HepG2 (cell line): ENCODE measurements at regions not wholly inside any gene's neighbourhood (a gene's known extent, or its start where the extent isn't known, plus 50 kb on each side); places are given as distances from the start of the nearest gene placed in this dataset.

ENCODE experiments used
- ATAC-seq: fragments of 200-7000 bp; cut with Tn5 transposase; 3 replicates; pipeline ENCODE4 v1.9.1; 2020; ENCODE audit warnings: mild to moderate bottlenecking, moderate library complexity
- BruUV-seq: library from RNA; stranded (reverse); fragments of 400-500 nt; replicated peaks from 2 replicates; lab custom pipeline; 2021; lab: Mats Ljungman, UMichigan
- CTCF ChIA-PET: fragments of 300-600 bp; formaldehyde crosslinking; extraction: SDS; loops from one replicate; lab custom pipeline; 2021; ENCODE audit warnings: low total read pairs, inconsistent platforms, low intra/inter-chr PET ratio; lab: Yijun Ruan, JAX
- POLR2A ChIA-PET: fragments of 350-600 bp; sonication (Branson Sonifier 250); formaldehyde crosslinking; loops from one replicate; lab custom pipeline; 2020; ENCODE audit warnings: antibody characterized with exemption, inconsistent platforms; lab: Yijun Ruan, JAX
- DNase-seq: peaks from one replicate; pipeline ENCODE4 v3.0.0-alpha.2; 2015; ENCODE audit warnings: low spot score
- FAIRE-seq: peaks from 3 replicates; lab custom pipeline; 2011; peaks lifted over from hg19 to GRCh38; lab: Jason Lieb, UNC
- H2AFZ ChIP-seq: one replicate; pipeline ENCODE4 v1.6.1; 2011; ENCODE audit warnings: low read length, inconsistent platforms
- H3K27ac ChIP-seq: fragments of 300-600 bp; 3 replicates; pipeline ENCODE4 v1.8.0; 2011; ENCODE audit warnings: mixed run types, mild to moderate bottlenecking, mixed read lengths, low read length, inconsistent platforms; ENCODE audit not compliant: insufficient read depth; ENCODE audit errors: extremely low read length
- H3K27me3 ChIP-seq, 2 experiments: fragments of 200-600 bp in 1 of 2; 2 replicates in 1 of 2; 3 replicates in 1 of 2; pipeline versions ENCODE4 v1.6.0 to v1.8.0; 2011; ENCODE audit warnings: low read length in 2 of 2, mild to moderate bottlenecking in 2 of 2, moderate library complexity in 2 of 2, inconsistent platforms in 1 of 2; ENCODE audit not compliant: insufficient read depth in 2 of 2, control insufficient read depth in 1 of 2
- H3K36me3 ChIP-seq, 2 experiments: fragments of 200-600 bp in 1 of 2; replicated peaks in 1 of 2; 2 replicates in 1 of 2; 3 replicates in 1 of 2; pipeline versions ENCODE4 v1.5.1 to v1.8.0; 2011; ENCODE audit warnings: low read length in 2 of 2, inconsistent platforms in 1 of 2; ENCODE audit not compliant: insufficient read depth in 2 of 2, control insufficient read depth in 1 of 2
- H3K4me1 ChIP-seq: 2 replicates; pipeline ENCODE4 v1.5.1; 2012; ENCODE audit warnings: low read length, inconsistent platforms; ENCODE audit not compliant: insufficient read depth
- H3K4me2 ChIP-seq: 2 replicates; pipeline ENCODE4 v1.6.0; 2011; ENCODE audit warnings: low read depth, low read length, inconsistent platforms
- H3K4me3 ChIP-seq, 3 experiments: fragments of 200-600 bp in 1 of 3; sonication (generic), shearing (Covaris generic) in 1 of 3; replicated peaks in 1 of 3; 2 replicates each; pipeline ENCODE4 v1.5.1; 2011 to 2016; ENCODE audit warnings: low read length in 3 of 3, inconsistent platforms in 2 of 3, low read depth in 2 of 3, mild to moderate bottlenecking in 2 of 3, control low read depth in 1 of 3, mixed read lengths in 1 of 3; ENCODE audit not compliant: insufficient read depth in 1 of 3
- H3K79me2 ChIP-seq: one replicate; pipeline ENCODE4 v1.6.1; 2011; ENCODE audit warnings: low read length, inconsistent platforms; ENCODE audit not compliant: insufficient read depth
- H3K9ac ChIP-seq: 2 replicates; pipeline ENCODE4 v1.6.0; 2011; ENCODE audit warnings: mild to moderate bottlenecking, low read depth, low read length, inconsistent platforms; ENCODE audit not compliant: insufficient read depth
- H3K9me3 ChIP-seq: 2 replicates; pipeline ENCODE4 v1.5.1; 2012; ENCODE audit warnings: mild to moderate bottlenecking, low read length
- H4K20me1 ChIP-seq: 2 replicates; pipeline ENCODE4 v1.6.0; 2011; ENCODE audit warnings: inconsistent platforms, mild to moderate bottlenecking, low read length, moderate library complexity; ENCODE audit not compliant: insufficient read depth
- BHLHE40 ChIP-seq: IDR thresholded peaks from 2 replicates; pipeline ENCODE4 v1.6.1; 2011; ENCODE audit warnings: low read length, improper control_type of control experiment
- CHD4 ChIP-seq: fragments of 200-600 bp; sonication (generic); IDR thresholded peaks from 2 replicates; pipeline ENCODE4 v1.7.0; 2017; ENCODE audit warnings: mild to moderate bottlenecking, low read length, borderline replicate concordance
- FOSL1 ChIP-seq: sonication (generic); formaldehyde crosslinking; IDR thresholded peaks from 2 replicates; pipeline ENCODE4 v1.9.0; 2021; ENCODE audit warnings: missing genetic modification reagents, borderline replicate concordance
- FOXP1 ChIP-seq, 2 experiments: fragments of 450-650 bp in 1 of 2; IDR thresholded peaks; 2 replicates each; pipeline ENCODE4 v1.6.1; 2017 to 2018; ENCODE audit warnings: antibody characterized with exemption in 1 of 2
- HNF1A ChIP-seq, 2 experiments: sonication (generic) in 1 of 2; formaldehyde crosslinking in 1 of 2; IDR thresholded peaks; 2 replicates each; pipeline versions ENCODE4 v1.4.0 to v1.6.1; 2016 to 2020; ENCODE audit warnings: borderline replicate concordance in 1 of 2, low read depth in 1 of 2, mild to moderate bottlenecking in 1 of 2, missing genetic modification reagents in 1 of 2
- PHF20 ChIP-seq: sonication (generic); formaldehyde crosslinking; IDR thresholded peaks from 2 replicates; pipeline ENCODE4 v1.5.0; 2020; ENCODE audit warnings: mild to moderate bottlenecking, missing genetic modification reagents
- RARA ChIP-seq: IDR thresholded peaks from 2 replicates; pipeline ENCODE4 v1.6.1; 2016; ENCODE audit warnings: missing genetic modification reagents, missing compliant biosample characterization
- SETDB1 ChIP-seq: sonication (generic); formaldehyde crosslinking; IDR thresholded peaks from 2 replicates; pipeline ENCODE4 v1.5.1; 2020; ENCODE audit warnings: missing genetic modification reagents, mild to moderate bottlenecking, borderline replicate concordance
- SOX13 ChIP-seq, 3 experiments: fragments of 450-650 bp in 1 of 3; sonication (generic) in 1 of 3; formaldehyde crosslinking in 1 of 3; IDR thresholded peaks in 2 of 3; conservative IDR thresholded peaks in 1 of 3; 2 replicates each; pipeline versions ENCODE4 v1.5.0 to v1.6.1; 2016 to 2020; ENCODE audit warnings: antibody characterized with exemption in 1 of 3, mild to moderate bottlenecking in 1 of 3, missing compliant biosample characterization in 1 of 3, missing genetic modification reagents in 1 of 3, moderate library complexity in 1 of 3
- SOX5 ChIP-seq: IDR thresholded peaks from 2 replicates; pipeline ENCODE4 v1.6.1; 2016; ENCODE audit warnings: borderline replicate concordance
- SOX6 ChIP-seq, 2 experiments: fragments of 450-650 bp in 1 of 2; sonication (generic) in 1 of 2; formaldehyde crosslinking in 1 of 2; IDR thresholded peaks; 2 replicates each; pipeline versions ENCODE4 v1.4.0 to v1.6.1; 2017 to 2020; ENCODE audit warnings: antibody characterized with exemption in 1 of 2, mild to moderate bottlenecking in 1 of 2, missing genetic modification reagents in 1 of 2
- USF2 ChIP-seq, 2 experiments: sonication (generic) in 1 of 2; formaldehyde crosslinking in 1 of 2; IDR thresholded peaks; 2 replicates each; pipeline versions ENCODE4 v1.5.1 to v1.6.1; 2011 to 2020; ENCODE audit warnings: borderline replicate concordance in 1 of 2, low read depth in 1 of 2, low read length in 1 of 2, mild to moderate bottlenecking in 1 of 2, missing genetic modification reagents in 1 of 2, moderate library complexity in 1 of 2
- ZNF264 ChIP-seq: sonication (generic); formaldehyde crosslinking; IDR thresholded peaks from 2 replicates; pipeline ENCODE4 v1.4.0; 2020; ENCODE audit warnings: missing genetic modification reagents
- ZNF644 ChIP-seq: IDR thresholded peaks from 2 replicates; pipeline ENCODE4 v1.6.1; 2016; ENCODE audit warnings: low read depth
- WGBS: methylation state at CpG from one replicate; pipeline ENCODE4 v1.1.6; 2017; ENCODE audit warnings: low lambda C conversion rate; 5-methylcytosine and 5-hydroxymethylcytosine counted together
- in situ Hi-C: cut with HindIII; loops from 2 replicates; pipeline ENCODE4 v1.10.0; 2017; ENCODE audit warnings: low pct_unique_long_range_greater_than_20kb; ENCODE audit not compliant: extremely low pct_ligation_motif_present
- intact Hi-C: fragments of 100-400 bp; cut with micrococcal nuclease; formaldehyde crosslinking; loops from one replicate; pipeline ENCODE4 v1.10.0; 2022; ENCODE audit not compliant: unreplicated experiment

- TF ChIP-seq RARA (CRISPR knock-in tag) (no peak), PHF20 (CRISPR knock-in tag) (no peak), SETDB1 (no peak)
These were observed 478.0 kb downstream of the RMST start (continued) for GRCh38 chr12:97940629-97941028.

GRCh38 chr12:97941686-97942354, 479.2 kb downstream of the RMST start:
- Histone ChIP-seq H3K27me3 (no peaks in the 10 kb centered on the region), H3K4me1 (0 out of 2 replicates have a peak, but pooled peaks cover 8% of the 10 kb centered on the region), H3K79me2 (no peaks in the 10 kb centered on the region), H3K4me2 (no peak overlapping the region), H2AFZ (no peak overlapping the region), H3K4me3 (no peak overlapping the region), H4K20me1 (no peaks in the 10 kb centered on the region), H3K36me3 (no peaks in the 10 kb centered on the region), H3K9me3 (peaks cover 10% of the 10 kb centered on the region; the same call in 1 of the 2 replicates), H3K9ac (no peak overlapping the region), H3K27ac (no peak overlapping the region)
- FAIRE-seq, result no peak
- 10% methylated on average over 3 of the region's 3 CpGs for WGBS
- ChIA-PET POLR2A (no interaction called here), CTCF (no interaction called here)
- peak; percentile 60 for DNase-seq
- in situ Hi-C loops, result no loop called here
- peak; percentile 69 for ATAC-seq
- no TSS peak for BruUV-seq
- intact Hi-C loops, result no loop called here
- TF ChIP-seq USF2 (IDR thresholded peaks at IDR 0.05; ENCODE audit: low read depth, low read length) (peak; percentile 74), USF2 (CRISPR knock-in tag; IDR thresholded peaks at IDR 0.05; ENCODE audit: borderline replicate concordance) (no peak; the same call in 1 of the 2 replicates), FOXP1 (IDR thresholded peaks at IDR 0.05) (no peak), FOXP1 (CRISPR knock-in tag; IDR thresholded peaks at IDR 0.05) (no peak), SOX5 (CRISPR knock-in tag) (peak; percentile 47; the same call in 1 of the 2 replicates), BHLHE40 (peak; percentile 76), HNF1A (IDR thresholded peaks at IDR 0.05; ENCODE audit: low read depth) (no peak; the same call in 1 of the 2 replicates), HNF1A (CRISPR knock-in tag; IDR thresholded peaks at IDR 0.05; ENCODE audit: borderline replicate concordance) (peak; percentile 55; the same call in 1 of the 2 replicates), SOX13 (IDR thresholded peaks at IDR 0.05) (no peak), SOX13 (CRISPR knock-in tag; conservative IDR thresholded peaks at IDR 0.05 in 1 of 2, IDR thresholded peaks at IDR 0.05 in 1 of 2) (peak in 1 of 2 experiments; percentile 62; a peak in 2 of 4 replicates), FOSL1 (CRISPR knock-in tag) (peak; percentile 47; the same call in 1 of the 2 replicates), ZNF644 (CRISPR knock-in tag) (peak; percentile 49; the same call in 1 of the 2 replicates), ZNF264 (CRISPR knock-in tag) (no peak), CHD4 (no peak), SOX6 (IDR thresholded peaks at IDR 0.05) (no peak), SOX6 (CRISPR knock-in tag; IDR thresholded peaks at IDR 0.05) (peak; percentile 68)
